Brain pericyte (primary cell): ENCODE measurements at regions not wholly inside any gene's neighbourhood (a gene's known extent, or its start where the extent isn't known, plus 50 kb on each side); places are given as distances from the start of the nearest gene placed in this dataset.
"Not testable (repeated sequence)": the region's sequence is repeated elsewhere in the genome, so short reads cannot be mapped to it uniquely, and the experiment has no call there.

Source experiments
- DNase-seq: peaks from one replicate; pipeline ENCODE4 v3.0.0-alpha.2; 2012; ENCODE audit warnings: low read depth, low spot score

- no peak for DNase-seq
Observed at GRCh38 chr14:59004012-59004411, 184.5 kb upstream of the DAAM1 start.

GRCh38 chr14:59006179-59006578 is 182.3 kb upstream of the DAAM1 start:
- DNase-seq: not testable (repeated sequence)

GRCh38 chr14:59009967-59010366 is 178.5 kb upstream of the DAAM1 start:
- no peak for DNase-seq

GRCh38 chr14:59013672-59014298 is 174.7 kb upstream of the DAAM1 start:
- no peak for DNase-seq

- DNase-seq: no peak
Observed at GRCh38 chr14:59015482-59015881, 173.0 kb upstream of the DAAM1 start.

- DNase-seq: no peak
Observed at GRCh38 chr14:59017285-59017965, 171.0 kb upstream of the DAAM1 start.

GRCh38 chr14:59018460-59018859 is 170.0 kb upstream of the DAAM1 start:
- DNase-seq: no peak

- DNase-seq: no peak
Observed at GRCh38 chr14:59018978-59019377, 169.5 kb upstream of the DAAM1 start.

- no peak for DNase-seq
Observed at GRCh38 chr14:59020382-59020781, 168.1 kb upstream of the DAAM1 start.

- no peak for DNase-seq
Observed at GRCh38 chr14:59022144-59022543, 166.3 kb upstream of the DAAM1 start.

- no peak for DNase-seq
Observed at GRCh38 chr14:59026081-59026480, 162.4 kb upstream of the DAAM1 start.

- not testable (repeated sequence) for DNase-seq
Observed at GRCh38 chr14:59026640-59027039, 161.8 kb upstream of the DAAM1 start.

GRCh38 chr14:59028476-59029202 is 159.8 kb upstream of the DAAM1 start:
- DNase-seq: peak; percentile 34

GRCh38 chr14:59032826-59033225 is 155.6 kb upstream of the DAAM1 start:
- DNase-seq: no peak

GRCh38 chr14:59036134-59036533 is 152.3 kb upstream of the DAAM1 start:
- DNase-seq: no peak

GRCh38 chr14:59037086-59037485 is 151.4 kb upstream of the DAAM1 start:
- DNase-seq: no peak

GRCh38 chr14:59037620-59038019 is 150.8 kb upstream of the DAAM1 start:
- DNase-seq: no peak

GRCh38 chr14:59038746-59039145 is 149.7 kb upstream of the DAAM1 start:
- DNase-seq: no peak

- DNase-seq: no peak
Observed at GRCh38 chr14:59041308-59041707, 147.2 kb upstream of the DAAM1 start.

GRCh38 chr14:59044707-59045106 is 143.8 kb upstream of the DAAM1 start:
- no peak for DNase-seq

GRCh38 chr14:59046746-59047145 is 141.7 kb upstream of the DAAM1 start:
- DNase-seq: no peak

- DNase-seq: no peak
Observed at GRCh38 chr14:59055006-59055405, 133.5 kb upstream of the DAAM1 start.
